Muscle of arm (tissue), 1 donor: ENCODE measurements at regions not wholly inside any gene's neighbourhood (a gene's known extent, or its start where the extent isn't known, plus 50 kb on each side); places are given as distances from the start of the nearest gene placed in this dataset.

Experiments used
- DNase-seq: peaks from one replicate; pipeline ENCODE4 v3.0.0-alpha.2; 2013

DNA sequence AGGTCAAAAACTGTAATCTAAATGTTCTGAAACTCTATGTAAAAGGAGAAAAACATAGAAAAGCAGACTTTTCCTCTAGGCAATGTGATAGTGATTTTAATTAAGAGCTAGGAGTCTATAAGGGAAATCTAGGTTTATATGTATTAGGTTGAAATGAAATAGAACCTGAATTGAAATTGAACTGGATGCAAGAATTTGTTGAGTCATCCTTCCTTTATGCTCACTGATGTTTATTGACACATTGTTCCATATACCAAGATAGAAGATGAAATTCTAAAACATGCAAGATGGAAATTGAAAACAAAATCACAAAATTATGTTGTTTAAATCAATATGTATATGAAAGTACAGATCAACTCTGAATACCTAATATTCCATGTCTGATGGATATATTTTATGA, 170.4 kb upstream of the FLRT2 start:
- DNase-seq = no peak

DNA sequence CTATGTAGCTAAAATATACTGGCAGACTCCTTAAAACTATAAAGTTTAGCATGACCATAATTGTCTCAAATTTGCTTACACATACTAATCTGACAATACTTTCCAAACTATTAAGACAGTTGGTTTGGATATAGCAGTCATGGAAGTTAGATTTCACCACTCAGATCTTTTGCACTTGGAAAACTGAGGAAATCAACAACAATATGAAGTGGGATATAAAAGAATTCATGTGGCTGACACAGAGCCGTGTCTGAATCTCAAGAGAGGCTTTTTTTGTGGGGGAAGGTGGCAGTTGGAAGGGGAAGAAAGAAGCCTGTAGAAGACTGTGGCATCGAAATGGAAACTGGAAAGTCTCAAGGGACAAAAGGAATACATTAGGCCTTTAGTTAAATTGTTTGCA, 166.6 kb upstream of the FLRT2 start:
- no peak for DNase-seq

DNA sequence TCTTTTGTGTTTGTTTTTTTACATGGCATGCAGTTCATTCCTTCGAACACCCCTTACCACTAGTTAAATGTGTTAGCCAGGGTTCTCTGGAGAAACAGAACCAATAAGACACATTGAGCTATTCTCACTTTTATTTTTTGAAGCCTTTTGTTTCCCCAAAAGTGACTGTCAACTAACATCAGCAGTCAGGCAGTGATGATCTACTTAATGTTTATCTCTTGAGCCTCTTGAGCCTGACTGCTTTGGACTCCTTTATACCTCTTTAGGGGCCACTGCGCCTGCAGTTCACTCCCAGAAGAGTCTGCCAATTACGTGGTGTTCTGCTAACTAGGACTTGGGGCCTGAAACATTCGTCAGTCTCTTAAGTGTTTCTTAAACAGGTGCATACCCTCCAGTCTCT, 163.7 kb upstream of the FLRT2 start:
- DNase-seq = no peak

DNA sequence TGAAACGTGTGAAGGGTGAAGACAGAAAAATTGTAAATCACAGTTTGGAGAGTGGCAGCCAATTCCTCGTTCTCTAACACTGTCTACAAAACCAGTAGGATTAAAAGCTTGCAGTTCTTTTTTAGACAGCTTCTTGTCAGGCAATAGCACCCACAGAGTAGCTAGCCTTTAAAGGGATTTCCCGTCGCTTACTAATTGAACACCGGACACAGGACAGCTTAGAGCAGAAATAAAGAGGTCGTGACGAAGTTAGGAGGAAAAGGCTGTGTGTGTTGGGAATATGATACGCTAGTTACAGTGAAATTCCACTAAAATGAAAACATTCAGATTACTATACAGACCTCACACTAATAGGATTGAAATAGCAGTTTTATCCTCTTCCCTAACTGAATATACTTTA, 149.1 kb upstream of the FLRT2 start:
- DNase-seq = no peak

DNA sequence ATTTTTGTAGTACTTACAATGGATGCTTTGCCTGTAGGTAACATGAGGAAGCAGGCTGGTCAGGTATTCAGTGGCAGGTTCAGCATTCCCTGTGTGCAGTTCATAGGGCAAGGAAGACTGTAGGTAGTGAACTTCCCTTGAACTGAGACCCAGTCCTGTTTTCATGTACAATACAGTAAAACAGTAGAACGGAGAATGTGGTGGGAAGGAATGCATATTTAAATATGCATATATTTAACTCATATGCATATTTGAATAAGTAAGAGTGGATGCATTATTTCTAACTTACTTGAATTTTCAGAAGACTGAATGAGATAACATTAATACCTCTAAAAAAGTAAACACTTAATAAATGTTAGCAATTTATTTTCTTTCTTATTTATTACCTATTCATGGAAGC, 147.6 kb upstream of the FLRT2 start:
- no peak for DNase-seq

DNA sequence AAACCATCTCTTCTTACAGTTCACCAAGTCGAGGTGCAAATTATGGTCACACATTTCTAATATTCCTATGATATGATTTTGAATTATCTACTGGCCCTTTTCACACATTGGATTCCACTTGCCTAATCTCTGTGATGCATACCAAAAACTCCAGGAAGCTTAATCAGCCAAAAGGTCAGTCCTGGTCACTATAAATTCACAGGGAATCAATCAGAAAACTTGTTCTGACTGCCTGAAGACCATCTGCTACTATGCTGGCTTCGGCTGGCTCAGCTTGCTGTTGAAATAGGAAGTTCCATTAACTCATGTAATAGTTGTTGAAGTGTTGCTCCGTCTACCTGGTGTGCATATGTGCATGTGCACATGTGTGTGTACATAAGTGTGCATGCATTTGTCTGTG, 142.8 kb upstream of the FLRT2 start:
- no peak for DNase-seq

DNA sequence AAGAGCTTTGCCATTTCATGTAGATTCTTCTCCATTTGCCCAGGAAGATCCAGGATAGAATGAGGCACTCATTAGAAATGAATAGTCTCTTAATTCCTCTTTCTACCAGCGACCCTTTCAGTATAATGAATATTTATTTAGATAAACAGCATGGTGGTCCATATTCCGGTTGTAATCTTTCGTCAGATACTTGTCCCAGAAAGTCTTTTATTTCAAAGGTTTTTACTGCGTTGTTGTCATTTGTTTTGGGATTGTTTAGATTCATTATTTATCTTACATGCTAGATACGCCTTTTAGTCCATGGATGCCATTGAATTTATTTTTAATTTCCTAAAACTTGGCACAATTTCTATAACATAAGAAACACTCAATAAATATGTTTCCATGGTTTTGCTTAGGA, 139.7 kb upstream of the FLRT2 start:
- no peak for DNase-seq

DNA sequence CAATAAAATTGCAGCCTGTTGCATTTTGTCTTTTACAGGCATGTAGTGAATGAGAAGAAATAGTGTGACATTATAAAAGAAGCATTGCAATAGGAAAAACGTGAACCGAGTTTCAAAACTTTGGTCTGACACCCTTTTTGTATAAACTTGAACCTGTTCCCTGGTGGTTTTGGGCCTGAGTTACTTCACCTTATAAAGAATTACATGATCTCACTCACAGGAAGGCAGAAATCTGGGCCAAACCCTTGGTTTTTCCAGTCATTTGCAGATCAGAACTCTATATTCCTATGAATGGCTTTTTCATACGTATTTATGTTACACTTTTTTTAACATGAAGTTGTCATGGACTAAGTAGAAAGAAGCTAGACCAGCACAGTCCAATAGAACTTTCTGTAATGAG, 138.5 kb upstream of the FLRT2 start:
- no peak for DNase-seq

DNA sequence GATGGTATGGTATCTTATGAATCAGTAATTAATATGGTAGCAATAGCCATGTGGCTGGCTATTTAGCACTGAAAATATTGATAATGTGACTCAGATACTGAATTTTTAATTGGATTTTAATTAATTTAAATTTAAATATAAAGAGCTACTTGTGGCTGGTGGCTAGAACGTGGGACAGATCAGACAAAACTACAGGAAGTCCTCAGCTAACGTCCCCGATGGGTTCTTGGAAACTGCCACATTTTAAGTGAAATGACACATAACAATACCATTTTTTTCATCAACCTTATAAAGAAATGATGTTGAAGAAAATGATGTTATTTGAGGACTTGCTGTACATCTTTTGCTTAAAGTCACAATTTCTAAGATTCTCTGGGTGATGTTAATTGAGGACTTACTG, 138.1 kb upstream of the FLRT2 start:
- DNase-seq = no peak

DNA sequence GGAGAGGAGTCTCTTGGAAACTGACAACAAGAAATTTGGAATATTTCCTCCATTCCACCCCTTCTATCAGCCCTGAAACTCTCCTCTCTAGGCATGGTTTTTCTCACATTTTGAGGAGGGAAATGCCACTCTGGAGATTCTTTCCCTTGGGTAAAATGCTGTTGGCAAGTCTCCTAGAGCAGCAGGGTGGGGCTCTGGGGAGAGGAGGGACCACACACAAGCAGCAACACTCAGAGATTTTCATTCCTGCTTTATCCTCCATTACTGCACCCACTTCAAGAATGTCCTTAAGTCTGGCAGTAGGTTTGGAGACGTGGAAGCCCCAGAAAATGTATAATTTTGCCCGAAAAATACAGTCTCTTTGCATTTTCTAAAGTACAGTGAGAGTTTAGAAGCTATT, 130.8 kb upstream of the FLRT2 start:
- DNase-seq = no peak

DNA sequence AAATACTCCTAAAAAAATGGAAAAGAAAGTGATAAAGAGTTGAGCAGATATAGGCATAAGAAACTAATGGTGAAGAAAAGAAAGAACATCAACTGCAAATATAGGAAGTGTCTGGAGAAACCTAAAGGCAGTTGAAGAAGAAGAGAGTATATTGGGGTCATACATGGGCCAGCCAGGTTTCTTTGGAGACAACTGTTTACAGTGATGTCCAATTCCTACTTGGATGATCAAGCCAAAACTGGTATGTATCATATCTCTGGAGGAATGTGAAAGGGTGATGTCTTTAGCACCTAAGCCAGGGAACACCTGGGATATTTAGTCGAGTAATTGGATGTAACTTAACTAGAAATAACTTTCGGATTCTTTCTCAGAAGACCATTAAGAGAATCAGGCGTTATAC, 129.3 kb upstream of the FLRT2 start:
- DNase-seq = peak; percentile 58

DNA sequence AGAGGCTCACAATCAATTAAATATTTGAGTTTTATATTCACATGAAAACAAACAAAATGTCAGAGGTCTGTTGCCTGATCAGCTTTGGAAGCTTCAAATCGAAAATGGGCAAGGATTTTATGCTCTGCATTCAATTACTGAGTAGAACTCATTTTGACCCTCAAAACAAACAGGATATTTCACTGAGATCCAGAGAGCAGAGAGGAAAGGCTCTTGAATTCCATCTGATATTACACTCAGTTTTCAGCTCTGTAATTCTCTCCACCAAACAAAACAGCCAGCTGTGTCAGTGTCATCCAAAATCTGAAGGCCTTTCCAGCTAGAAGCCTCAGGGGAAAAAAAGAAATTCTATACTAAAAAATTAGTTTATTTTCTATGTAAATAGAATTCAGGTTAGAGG, 128.6 kb upstream of the FLRT2 start:
- DNase-seq = peak; percentile 73

DNA sequence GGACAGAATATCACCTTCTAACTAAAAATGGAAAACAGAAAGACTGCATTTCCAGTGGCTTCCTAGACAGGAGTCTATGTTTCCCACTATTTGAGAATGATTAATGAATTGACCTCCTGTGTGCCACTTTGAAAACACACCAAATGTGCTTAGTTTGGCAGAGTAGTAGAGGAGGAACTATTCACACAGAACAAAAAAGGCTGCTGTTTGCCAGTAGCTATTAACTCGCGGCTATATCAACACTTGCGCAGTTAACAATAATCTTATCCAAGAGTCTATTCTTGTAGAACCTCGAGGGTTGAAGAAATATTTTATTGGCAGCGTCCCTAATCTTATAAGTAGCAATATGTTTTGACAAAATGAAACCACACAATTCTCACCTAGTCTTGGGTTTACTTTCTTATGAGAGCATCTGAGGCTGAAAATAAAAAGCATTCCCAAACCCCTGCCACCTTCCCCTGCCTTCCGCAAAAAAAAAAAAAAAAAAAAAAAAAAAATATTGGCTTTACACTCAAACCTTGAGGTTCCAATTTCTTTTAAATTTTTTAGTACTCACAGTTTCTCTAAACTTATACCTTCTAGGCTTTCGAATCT, 127.3 kb upstream of the FLRT2 start:
- DNase-seq = no peak

DNA sequence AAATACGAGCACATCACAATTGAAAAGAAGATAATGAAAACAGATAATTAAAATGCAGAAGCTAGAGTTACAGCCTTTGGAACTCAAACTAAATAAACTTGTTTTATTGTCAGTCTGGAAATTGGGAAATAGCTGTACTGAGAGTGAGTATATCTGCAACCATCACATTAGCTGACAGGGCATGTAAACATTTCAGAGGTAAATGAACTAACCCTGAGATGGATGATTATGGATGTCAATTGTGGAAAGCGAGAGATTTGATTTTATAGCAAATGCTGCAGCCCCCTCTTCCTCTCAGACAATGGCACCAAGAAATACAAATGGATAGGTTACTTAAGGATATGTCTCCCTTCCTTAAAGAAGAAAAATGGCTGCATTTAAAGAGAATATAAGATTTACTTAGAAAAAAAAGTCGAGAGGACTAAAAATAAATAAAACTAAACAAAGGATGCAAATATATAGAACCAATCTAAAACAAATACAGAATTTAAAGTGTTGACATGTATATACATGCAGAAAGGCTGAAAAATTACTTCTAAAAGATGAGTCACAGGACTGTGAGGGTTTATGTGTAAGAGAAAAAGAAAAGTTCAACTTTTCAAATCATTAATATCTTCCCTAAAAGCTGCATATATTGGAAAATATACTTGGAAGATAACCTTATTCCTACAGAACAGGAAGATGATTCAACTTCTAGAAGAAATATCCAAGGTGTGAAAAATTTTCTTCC, 120.3 kb upstream of the FLRT2 start:
- no peak for DNase-seq

DNA sequence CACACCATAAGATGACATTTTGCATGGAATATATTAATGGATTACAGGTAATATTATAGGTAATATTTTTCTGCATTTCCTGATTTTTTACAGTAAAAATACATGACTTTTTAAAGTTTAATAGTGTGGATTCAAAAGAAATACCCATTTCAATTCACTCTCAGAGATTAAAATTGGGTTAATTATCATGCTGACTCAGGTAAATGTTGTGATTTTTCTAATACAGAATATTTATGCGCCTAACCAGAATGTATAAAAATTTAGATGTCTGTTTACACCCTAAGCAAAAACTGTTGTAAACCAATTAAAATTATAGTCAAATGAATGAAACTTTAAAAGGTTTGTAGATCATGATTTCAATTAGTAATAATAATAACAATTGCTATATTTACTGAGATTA, 117.2 kb upstream of the FLRT2 start:
- DNase-seq = no peak

DNA sequence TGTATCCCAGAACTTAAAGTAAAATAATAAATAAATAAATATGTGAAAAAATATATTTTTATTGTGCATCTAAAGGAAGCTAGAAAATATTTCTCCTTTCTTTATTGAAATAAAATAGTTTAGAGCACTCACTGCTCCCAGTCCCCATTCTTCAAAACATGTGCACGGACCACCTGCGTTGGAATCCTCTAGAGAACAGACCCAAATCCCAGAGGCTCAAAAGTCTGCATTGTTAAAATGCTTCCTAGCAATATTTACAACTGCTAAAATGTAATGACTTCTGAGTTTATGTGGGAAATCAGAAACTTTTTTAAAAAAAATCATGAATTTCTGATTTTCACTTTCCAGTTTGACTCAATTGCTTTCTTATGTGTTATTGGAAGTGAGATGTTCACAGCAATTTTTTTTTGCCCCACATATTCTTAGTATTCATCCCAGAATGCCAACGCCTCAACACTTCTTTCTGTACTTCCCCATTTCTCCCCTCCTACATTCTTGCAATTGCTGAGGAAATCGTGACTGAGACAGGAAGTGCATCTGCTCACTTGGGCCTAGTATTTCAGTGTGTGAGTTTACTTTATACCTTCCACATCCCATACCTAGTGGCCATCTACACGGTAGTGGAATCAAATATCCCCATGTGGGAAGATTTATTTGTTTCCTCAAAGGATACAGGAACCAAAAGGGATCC, 116.0 kb upstream of the FLRT2 start:
- DNase-seq = no peak

DNA sequence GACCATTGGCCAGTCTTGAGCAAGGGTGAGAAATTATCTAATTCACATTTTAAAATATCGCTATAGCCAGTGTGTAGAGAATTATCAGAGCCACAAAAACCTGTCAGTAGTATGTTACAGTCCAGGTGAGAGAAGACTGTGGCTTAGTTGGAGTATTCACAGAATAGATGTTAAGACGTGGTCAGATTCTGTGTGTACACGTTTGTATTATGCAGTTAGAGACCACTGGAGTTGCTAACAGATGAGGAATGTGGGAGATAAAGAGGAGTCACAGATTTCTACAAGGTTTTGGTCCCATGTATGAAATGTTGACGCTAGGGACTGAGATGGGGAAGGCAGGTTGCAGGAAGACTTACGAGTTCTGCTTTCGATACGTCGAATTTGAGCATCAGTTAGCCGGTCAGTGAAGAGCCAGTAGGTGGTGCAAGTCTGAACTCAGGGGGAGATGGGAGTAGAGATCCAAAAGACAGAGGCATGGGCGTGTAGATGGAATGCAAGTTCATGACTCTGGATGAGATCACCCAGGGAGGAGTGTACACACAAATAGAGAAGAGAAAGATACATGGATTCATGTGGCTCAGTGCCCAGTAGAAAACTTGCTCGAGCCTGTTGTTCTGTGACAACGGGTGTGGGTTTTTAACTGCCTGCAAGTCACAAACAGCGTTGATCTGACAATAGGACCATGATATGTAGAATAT, 114.8 kb upstream of the FLRT2 start:
- DNase-seq = peak; percentile 89

DNA sequence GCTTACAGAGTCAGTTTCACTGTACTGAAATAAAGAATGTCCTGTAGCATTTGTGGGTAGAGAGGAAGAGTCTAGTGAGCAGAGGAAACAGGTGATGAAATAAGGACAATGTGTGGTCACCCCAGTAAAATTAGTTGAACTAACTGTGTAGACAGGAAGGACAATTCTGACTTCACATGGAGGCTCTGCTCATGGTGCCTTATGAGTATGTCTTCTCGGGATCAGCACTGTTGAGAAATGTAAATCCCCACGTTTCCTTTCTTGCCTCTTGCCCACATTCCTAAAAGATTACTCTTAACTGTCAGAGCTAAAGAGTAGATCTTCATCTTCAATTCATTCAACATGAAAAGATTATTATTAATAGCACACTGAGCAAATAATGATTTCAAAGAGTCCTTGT, 113.2 kb upstream of the FLRT2 start:
- DNase-seq = no peak

DNA sequence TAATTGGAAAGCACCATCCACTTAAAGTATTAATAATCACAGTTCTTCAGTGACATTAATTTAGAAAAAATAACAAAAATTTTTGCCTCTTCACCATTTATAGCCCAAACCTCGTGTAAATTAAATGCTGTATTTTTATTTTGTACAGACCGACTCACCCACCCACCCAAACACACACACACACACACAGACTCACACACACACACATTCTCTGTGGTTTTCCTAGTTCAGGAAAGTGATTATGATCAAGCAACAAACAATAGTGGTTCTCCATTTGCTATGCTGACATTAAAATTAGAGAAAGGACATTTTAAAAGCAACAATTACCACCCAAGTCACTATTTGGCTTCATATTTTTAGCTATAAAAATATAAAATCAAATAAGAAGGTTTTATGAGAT, 112.5 kb upstream of the FLRT2 start:
- DNase-seq = no peak

DNA sequence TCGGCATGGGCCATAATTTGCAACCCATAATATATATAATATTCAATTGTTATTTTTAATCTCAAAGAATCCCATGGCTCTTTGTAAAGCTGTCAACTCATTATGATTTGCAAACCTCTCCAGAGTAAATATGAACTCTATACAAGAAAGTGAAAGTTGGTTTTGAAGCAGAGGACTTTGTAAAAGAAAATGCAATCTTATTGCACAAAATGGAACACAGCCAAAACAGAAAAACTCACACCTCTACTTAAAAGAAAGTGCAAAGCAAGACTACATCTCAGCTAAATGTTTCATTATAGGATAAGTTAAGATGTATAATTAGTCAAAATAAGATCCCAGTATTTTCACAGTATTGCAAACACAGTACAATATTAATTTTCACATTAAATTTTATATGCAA, 111.2 kb upstream of the FLRT2 start:
- DNase-seq = no peak

DNA sequence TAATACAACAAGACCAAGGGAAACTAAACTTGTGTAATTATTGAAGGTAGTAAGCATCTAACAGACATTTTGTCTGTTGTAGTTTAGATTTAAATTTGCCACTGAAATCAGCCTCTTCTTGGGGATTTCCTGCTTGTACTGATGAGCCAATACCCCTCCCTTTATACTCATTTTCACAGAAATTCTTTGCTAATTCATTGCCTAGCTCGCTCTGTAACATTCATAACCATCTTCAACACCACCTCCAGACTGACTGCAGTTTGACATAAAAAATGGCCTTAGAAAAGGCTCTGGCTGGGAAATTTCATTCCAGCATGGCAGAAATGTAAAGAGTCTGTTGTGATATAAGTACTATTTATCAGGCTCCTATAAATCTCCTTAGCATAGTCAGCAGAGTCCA, 109.7 kb upstream of the FLRT2 start:
- DNase-seq = no peak

DNA sequence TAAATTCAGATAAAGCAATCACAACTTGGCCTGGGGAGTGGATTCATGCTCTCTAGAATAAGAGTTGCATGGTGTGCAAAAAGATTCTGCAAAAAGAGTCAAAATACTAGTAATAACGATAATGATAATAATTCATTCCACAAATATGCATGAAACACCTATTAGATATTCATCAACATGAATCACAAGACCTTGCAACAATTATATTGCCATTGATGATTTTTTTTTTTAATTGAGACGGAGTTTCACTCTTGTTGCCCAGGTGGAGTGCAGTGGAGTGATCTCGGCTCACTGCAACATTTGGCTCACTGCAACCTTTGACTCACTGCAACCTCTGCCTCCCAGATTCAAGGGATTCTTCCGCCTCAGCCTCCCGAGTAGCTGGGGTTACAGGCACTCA, 109.2 kb upstream of the FLRT2 start:
- DNase-seq = no peak
